ENCODE measurements at regions not wholly inside any gene's neighbourhood (a gene's known extent, or its start where the extent isn't known, plus 50 kb on each side); places are given as distances from the start of the nearest gene placed in this dataset.

DNA sequence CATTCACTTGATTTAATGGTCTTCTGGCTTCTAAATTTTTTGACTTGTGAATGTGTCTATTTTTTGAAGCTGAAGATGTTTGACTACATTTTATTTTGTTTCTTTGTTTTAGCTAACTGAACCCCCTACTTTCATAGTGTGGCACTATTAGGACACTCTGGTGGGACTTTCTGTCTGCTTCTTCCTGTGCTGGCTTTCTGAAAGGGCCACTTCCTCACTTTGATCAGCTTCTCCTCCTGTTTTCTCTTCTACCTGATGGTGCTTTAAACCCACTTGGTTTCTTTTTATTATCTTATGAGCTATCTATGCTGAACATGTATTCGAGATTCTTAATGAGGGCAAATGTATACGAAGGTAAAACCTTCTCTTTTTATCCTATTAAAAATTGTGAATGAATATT lies 186.1 kb upstream of the CASK start:
- Histone ChIP-seq H3K9me2 (ENCODE audit: insufficient read depth) (no peaks in the 10 kb centered on the region), H2AFZ (no peak overlapping the region), H3K4me3 (no peak overlapping the region), H3K36me3 (ENCODE audit: low read depth) (no peaks in the 10 kb centered on the region), H4K20me1 (ENCODE audit: insufficient read depth) (no peaks in the 10 kb centered on the region), H3K4me2 (ENCODE audit: unreplicated experiment) (no peak overlapping the region), H3K9me3 (ENCODE audit: low read depth) (no peaks in the 10 kb centered on the region), H3K4me1 (ENCODE audit: insufficient read depth) (no peaks in the 10 kb centered on the region), H3K27me3 (replicated peaks; ENCODE audit: insufficient read depth) (no peaks in the 10 kb centered on the region), H3K27ac (no peak overlapping the region), H3F3A (ENCODE audit: insufficient read depth) (no peaks in the 10 kb centered on the region), H3K79me2 (ENCODE audit: insufficient read depth) (no peaks in the 10 kb centered on the region), H3K9ac (no peak overlapping the region)
- in situ Hi-C loops (cut with MboI): no loop called here
- WGBS, 2 experiments (ENCODE audit: low coverage in 1 of 2, low lambda C conversion rate in 2 of 2, missing lambda C conversion rate in 2 of 2): 37 to 40% methylated on average over 2 of the region's 2 CpGs
- DNase-seq: no peak
- TF ChIP-seq EZH2 (IDR thresholded peaks at IDR 0.05; ENCODE audit: insufficient read depth, poor library complexity, severe bottlenecking): no peak
- TF ChIP-seq EZH2phosphoT487 (IDR thresholded peaks at IDR 0.05; ENCODE audit: insufficient read depth, low read depth): no peak

DNA sequence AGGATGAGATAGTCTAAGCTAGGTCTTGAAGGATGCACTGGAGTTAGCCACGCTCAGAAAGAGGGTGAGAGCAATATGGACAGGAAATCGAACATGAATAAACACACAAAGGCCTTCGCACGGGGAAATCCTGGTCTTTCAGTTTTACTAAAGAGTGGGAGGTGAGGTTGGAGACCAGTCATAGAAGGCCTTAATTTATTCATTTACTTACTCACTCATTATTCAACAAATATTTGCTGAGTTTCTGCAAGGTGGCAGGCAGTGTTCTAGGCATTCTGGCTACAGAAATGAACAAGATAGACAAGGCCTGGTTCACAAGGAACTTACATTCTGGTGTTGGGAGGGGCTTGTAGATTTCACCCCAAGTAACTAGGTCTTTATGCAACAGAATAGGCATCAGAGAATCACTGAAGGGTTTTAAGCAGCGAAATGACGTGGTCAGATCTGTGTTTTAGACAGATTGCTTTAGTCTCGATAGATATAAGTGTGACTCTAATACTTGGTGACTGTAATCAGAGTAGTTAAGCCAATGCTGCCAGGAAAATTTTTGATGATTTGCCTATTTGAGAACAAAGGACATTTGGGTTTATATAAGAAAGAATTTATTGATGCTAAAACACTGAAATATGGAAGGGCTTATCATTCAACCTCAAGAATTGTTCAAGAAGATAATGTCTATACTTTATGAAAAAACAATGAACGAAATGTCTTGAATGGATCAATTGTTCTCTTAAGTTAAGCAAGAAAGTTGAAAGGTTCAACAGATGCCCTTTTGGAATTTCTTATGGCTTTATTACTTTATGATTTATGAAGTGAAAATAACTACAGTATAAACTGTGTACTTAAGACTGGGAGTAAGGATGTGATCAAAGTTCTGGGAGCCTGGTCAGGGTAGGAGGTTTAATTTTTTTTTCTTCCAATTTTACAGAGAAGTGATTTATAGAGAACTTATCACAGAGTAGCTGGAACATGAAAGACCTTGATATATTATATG lies 184.4 kb upstream of the CASK start:
- Histone ChIP-seq H3K4me2 (ENCODE audit: unreplicated experiment) (no peak overlapping the region), H3K4me1 (ENCODE audit: insufficient read depth) (no peaks in the 10 kb centered on the region), H3K27ac (no peak overlapping the region), H4K20me1 (ENCODE audit: insufficient read depth) (no peaks in the 10 kb centered on the region), H3K9me3 (ENCODE audit: low read depth) (no peaks in the 10 kb centered on the region), H3K36me3 (ENCODE audit: low read depth) (no peaks in the 10 kb centered on the region), H3K27me3 (replicated peaks; ENCODE audit: insufficient read depth) (no peaks in the 10 kb centered on the region), H3K4me3 (no peak overlapping the region), H3F3A (ENCODE audit: insufficient read depth) (no peaks in the 10 kb centered on the region), H3K79me2 (ENCODE audit: insufficient read depth) (no peaks in the 10 kb centered on the region), H3K9ac (no peak overlapping the region), H2AFZ (no peak overlapping the region), H3K9me2 (ENCODE audit: insufficient read depth) (no peaks in the 10 kb centered on the region)
- no peak for DNase-seq
- WGBS, 2 experiments (ENCODE audit: low coverage in 1 of 2, low lambda C conversion rate in 2 of 2, missing lambda C conversion rate in 2 of 2): 42 to 55% methylated on average over 6 to 8 of the region's 8 CpGs
- TF ChIP-seq EZH2 (IDR thresholded peaks at IDR 0.05; ENCODE audit: insufficient read depth, poor library complexity, severe bottlenecking) (no peak), EZH2phosphoT487 (IDR thresholded peaks at IDR 0.05; ENCODE audit: insufficient read depth, low read depth) (no peak)
- in situ Hi-C loops (cut with MboI): no loop called here

DNA sequence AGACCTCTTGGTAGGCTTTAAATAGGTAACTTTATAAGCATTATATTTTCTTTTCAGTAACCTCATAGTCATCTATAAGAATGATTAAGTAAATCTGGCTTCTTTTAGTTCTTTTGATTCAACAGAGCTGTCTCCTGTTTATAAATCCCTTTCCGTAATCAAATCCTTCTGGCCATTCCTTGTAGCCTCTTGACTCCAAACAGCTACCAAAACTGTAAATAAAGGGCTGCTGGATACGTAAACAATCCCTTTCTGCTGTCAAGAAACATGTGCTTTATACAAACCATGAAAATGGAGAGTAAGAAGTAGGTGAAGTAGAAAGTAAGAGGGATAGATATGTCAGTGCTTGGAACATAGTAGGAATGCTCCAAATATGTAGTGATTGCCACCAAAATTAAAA lies 183.2 kb upstream of the CASK start:
- Histone ChIP-seq H3K9me2 (ENCODE audit: insufficient read depth) (no peaks in the 10 kb centered on the region), H3F3A (ENCODE audit: insufficient read depth) (no peaks in the 10 kb centered on the region), H3K4me3 (no peak overlapping the region), H4K20me1 (ENCODE audit: insufficient read depth) (no peaks in the 10 kb centered on the region), H3K36me3 (ENCODE audit: low read depth) (no peaks in the 10 kb centered on the region), H3K27me3 (replicated peaks; ENCODE audit: insufficient read depth) (no peaks in the 10 kb centered on the region), H3K79me2 (ENCODE audit: insufficient read depth) (no peaks in the 10 kb centered on the region), H3K4me2 (ENCODE audit: unreplicated experiment) (no peak overlapping the region), H3K9ac (no peak overlapping the region), H3K4me1 (ENCODE audit: insufficient read depth) (no peaks in the 10 kb centered on the region), H3K27ac (no peak overlapping the region), H2AFZ (no peak overlapping the region), H3K9me3 (ENCODE audit: low read depth) (no peaks in the 10 kb centered on the region)
- in situ Hi-C loops (cut with MboI): no loop called here
- DNase-seq: no peak
- 43 to 48% methylated on average over 2 of the region's 2 CpGs for WGBS, 2 experiments (ENCODE audit: low coverage in 1 of 2, low lambda C conversion rate in 2 of 2, missing lambda C conversion rate in 2 of 2)
- TF ChIP-seq EZH2phosphoT487 (IDR thresholded peaks at IDR 0.05; ENCODE audit: insufficient read depth, low read depth) (no peak), EZH2 (IDR thresholded peaks at IDR 0.05; ENCODE audit: insufficient read depth, poor library complexity, severe bottlenecking) (no peak)

GRCh38 chrX:42102586-42103282 lies 179.4 kb upstream of the CASK start:
- Histone ChIP-seq H3K9me2 (ENCODE audit: insufficient read depth) (no peaks in the 10 kb centered on the region), H3F3A (ENCODE audit: insufficient read depth) (no peaks in the 10 kb centered on the region), H4K20me1 (ENCODE audit: insufficient read depth) (no peaks in the 10 kb centered on the region), H3K4me1 (ENCODE audit: insufficient read depth) (no peaks in the 10 kb centered on the region), H3K4me2 (ENCODE audit: unreplicated experiment) (no peak overlapping the region), H3K27ac (no peak overlapping the region), H3K9ac (no peak overlapping the region), H3K36me3 (ENCODE audit: low read depth) (no peaks in the 10 kb centered on the region), H3K79me2 (ENCODE audit: insufficient read depth) (no peaks in the 10 kb centered on the region), H3K27me3 (replicated peaks; ENCODE audit: insufficient read depth) (no peaks in the 10 kb centered on the region), H3K9me3 (ENCODE audit: low read depth) (no peaks in the 10 kb centered on the region), H3K4me3 (no peak overlapping the region), H2AFZ (no peak overlapping the region)
- in situ Hi-C loops (cut with MboI): no loop called here
- no peak for TF ChIP-seq EZH2phosphoT487 (IDR thresholded peaks at IDR 0.05; ENCODE audit: insufficient read depth, low read depth)
- DNase-seq: peak; percentile 0
- 49 to 64% methylated on average over 4 of the region's 4 CpGs for WGBS, 2 experiments (ENCODE audit: low coverage in 1 of 2, low lambda C conversion rate in 2 of 2, missing lambda C conversion rate in 2 of 2)

Measured in GM23248 (cell line).